Fibroblast of peridontal ligament (primary cell): ENCODE measurements at regions not wholly inside any gene's neighbourhood (a gene's known extent, or its start where the extent isn't known, plus 50 kb on each side); places are given as distances from the start of the nearest gene placed in this dataset.

ENCODE experiments used
- DNase-seq: peaks from one replicate; pipeline ENCODE4 v3.0.0-alpha.2; 2010; ENCODE audit errors: extremely low read depth

GRCh38 chr11:28621753-28622152 lies 513.6 kb downstream of the METTL15 start:
- peak; percentile 68 for DNase-seq

- peak; percentile 54 for DNase-seq
Measured at GRCh38 chr11:28619846-28620540, 511.8 kb downstream of the METTL15 start.

GRCh38 chr11:28618416-28618815 lies 510.2 kb downstream of the METTL15 start:
- peak; percentile 59 for DNase-seq

GRCh38 chr11:28616160-28616965 lies 508.2 kb downstream of the METTL15 start:
- peak; percentile 47 for DNase-seq

GRCh38 chr11:28615542-28615941 lies 507.4 kb downstream of the METTL15 start:
- DNase-seq: peak; percentile 27

- no peak for DNase-seq
Measured at GRCh38 chr11:28606930-28607329, 498.7 kb downstream of the METTL15 start.

GRCh38 chr11:28599656-28600055 lies 491.5 kb downstream of the METTL15 start:
- no peak for DNase-seq

- no peak for DNase-seq
Measured at GRCh38 chr11:28598531-28598930, 490.3 kb downstream of the METTL15 start.

GRCh38 chr11:28596816-28597215 lies 488.6 kb downstream of the METTL15 start:
- no peak for DNase-seq

GRCh38 chr11:28592141-28592540 lies 484.0 kb downstream of the METTL15 start:
- DNase-seq: no peak

GRCh38 chr11:28584992-28585391 lies 476.8 kb downstream of the METTL15 start:
- peak; percentile 68 for DNase-seq

- no peak for DNase-seq
Measured at GRCh38 chr11:28582506-28582905, 474.3 kb downstream of the METTL15 start.

GRCh38 chr11:28581286-28582242 lies 473.4 kb downstream of the METTL15 start:
- peak; percentile 53 for DNase-seq

- no peak for DNase-seq
Measured at GRCh38 chr11:28571371-28571770, 463.2 kb downstream of the METTL15 start.

- DNase-seq: no peak
Measured at GRCh38 chr11:28569106-28569505, 460.9 kb downstream of the METTL15 start.

- DNase-seq: peak; percentile 98
Measured at GRCh38 chr11:28566339-28567089, 458.3 kb downstream of the METTL15 start.

GRCh38 chr11:28559492-28559891 lies 451.3 kb downstream of the METTL15 start:
- DNase-seq: no peak

- DNase-seq: no peak
Measured at GRCh38 chr11:28547321-28547741, 439.1 kb downstream of the METTL15 start.

- no peak for DNase-seq
Measured at GRCh38 chr11:28545536-28545935, 437.3 kb downstream of the METTL15 start.

GRCh38 chr11:28542561-28542960 lies 434.4 kb downstream of the METTL15 start:
- no peak for DNase-seq
